ENCODE measurements at regions not wholly inside any gene's neighbourhood (a gene's known extent, or its start where the extent isn't known, plus 50 kb on each side); places are given as distances from the start of the nearest gene placed in this dataset.
"Not testable (repeated sequence)": the region's sequence is repeated elsewhere in the genome, so short reads cannot be mapped to it uniquely, and the experiment has no call there.

GRCh38 chr15:62908341-62908740, 134.2 kb upstream of the TPM1 start:
- not testable (repeated sequence) for TF ChIP-seq CTCF (IDR thresholded peaks at IDR 0.05); ZFX (IDR thresholded peaks at IDR 0.05; ENCODE audit: borderline replicate concordance)

Measured in 22Rv1 (cell line).